HEK293 (cell line): ENCODE measurements at regions not wholly inside any gene's neighbourhood (a gene's known extent, or its start where the extent isn't known, plus 50 kb on each side); places are given as distances from the start of the nearest gene placed in this dataset.

Source experiments
- CTCF ChIA-PET: fragments of 350-600 bp; formaldehyde crosslinking; extraction: SDS; loops from one replicate; lab custom pipeline; 2021; ENCODE audit warnings: antibody characterized with exemption; lab: Yijun Ruan, JAX
- POLR2A ChIA-PET: fragments of 300-600 bp; formaldehyde crosslinking; extraction: SDS; loops from one replicate; lab custom pipeline; 2020; ENCODE audit warnings: antibody characterized with exemption, inconsistent platforms; lab: Yijun Ruan, JAX
- H3K27ac ChIP-seq: fragments of 200-500 bp; sonication (Bioruptor generic); 2 replicates; pipeline ENCODE4 v1.5.1; 2014; ENCODE audit warnings: low read depth, low read length, control low read depth, inconsistent platforms; ENCODE audit errors: extremely low read depth
- H3K36me3 ChIP-seq, 2 experiments: fragments of 200-500 bp in 1 of 2; sonication (Bioruptor generic) in 1 of 2; 1 replicate in 1 of 2; 2 replicates in 1 of 2; pipeline ENCODE4 v1.5.1; 2014 to 2017; ENCODE audit warnings: inconsistent platforms in 2 of 2, low read length in 2 of 2; ENCODE audit not compliant: control insufficient read depth in 2 of 2, insufficient read depth in 1 of 2
- H3K4me1 ChIP-seq: fragments of 200-500 bp; sonication (Bioruptor generic); 2 replicates; pipeline ENCODE4 v1.5.1; 2014; ENCODE audit warnings: mild to moderate bottlenecking, low read length, inconsistent platforms; ENCODE audit not compliant: control insufficient read depth, insufficient read depth
- H3K4me3 ChIP-seq: 2 replicates; pipeline ENCODE4 v1.5.1; 2011; ENCODE audit warnings: low read depth, mild to moderate bottlenecking, control low read depth, low read length, moderate library complexity
- H3K9me3 ChIP-seq: fragments of 200-500 bp; sonication (Bioruptor generic); 2 replicates; pipeline ENCODE4 v1.5.1; 2014; ENCODE audit warnings: low read depth, low read length, inconsistent platforms; ENCODE audit not compliant: control insufficient read depth, insufficient read depth
- KLF1 ChIP-seq: fragments of 450-650 bp; formaldehyde crosslinking; IDR thresholded peaks from 2 replicates; pipeline ENCODE4 v1.5.1; 2016; ENCODE audit warnings: missing biosample characterization, missing genetic modification characterization
- KLF8 ChIP-seq: fragments of 450-650 bp; formaldehyde crosslinking; IDR thresholded peaks from 2 replicates; pipeline ENCODE4 v1.5.1; 2016; ENCODE audit warnings: missing biosample characterization, missing genetic modification characterization
- MEIS1 ChIP-seq: sonication (generic); formaldehyde crosslinking; IDR thresholded peaks from 2 replicates; pipeline ENCODE4 v1.8.1; 2022; ENCODE audit warnings: missing genetic modification reagents, mild to moderate bottlenecking, borderline replicate concordance
- OVOL3 ChIP-seq: fragments of 450-650 bp; formaldehyde crosslinking; IDR thresholded peaks from 2 replicates; pipeline ENCODE4 v1.5.1; 2016; ENCODE audit warnings: missing biosample characterization, missing genetic modification characterization
- SALL2 ChIP-seq: fragments of 450-650 bp; formaldehyde crosslinking; IDR thresholded peaks from 2 replicates; pipeline ENCODE4 v1.5.0; 2017; ENCODE audit warnings: missing biosample characterization, mild to moderate bottlenecking, missing genetic modification characterization, borderline replicate concordance
- ZBTB10 ChIP-seq: fragments of 450-650 bp; formaldehyde crosslinking; IDR thresholded peaks from 2 replicates; pipeline ENCODE4 v1.5.1; 2016; ENCODE audit warnings: missing biosample characterization, missing genetic modification characterization
- ZBTB8A ChIP-seq: fragments of 450-650 bp; formaldehyde crosslinking; IDR thresholded peaks from 2 replicates; pipeline ENCODE4 v1.5.1; 2016; ENCODE audit warnings: missing biosample characterization, missing genetic modification characterization
- ZIC2 ChIP-seq: fragments of 450-650 bp; formaldehyde crosslinking; IDR thresholded peaks from 2 replicates; pipeline ENCODE4 v1.5.1; 2016; ENCODE audit warnings: missing biosample characterization, missing genetic modification characterization
- ZNF132 ChIP-seq: fragments of 450-650 bp; formaldehyde crosslinking; IDR thresholded peaks from 2 replicates; pipeline ENCODE4 v1.5.1; 2017; ENCODE audit warnings: missing biosample characterization, missing genetic modification characterization, borderline replicate concordance
- ZNF133 ChIP-seq: fragments of 450-650 bp; formaldehyde crosslinking; IDR thresholded peaks from 2 replicates; pipeline ENCODE4 v1.5.1; 2016; ENCODE audit warnings: missing biosample characterization, missing genetic modification characterization
- ZNF155 ChIP-seq: fragments of 450-650 bp; formaldehyde crosslinking; IDR thresholded peaks from 2 replicates; pipeline ENCODE4 v1.5.1; 2016; ENCODE audit warnings: missing biosample characterization, missing genetic modification characterization
- ZNF169 ChIP-seq: fragments of 450-650 bp; formaldehyde crosslinking; IDR thresholded peaks from 2 replicates; pipeline ENCODE4 v1.5.1; 2016; ENCODE audit warnings: missing biosample characterization, missing genetic modification characterization
- ZNF19 ChIP-seq: fragments of 450-650 bp; formaldehyde crosslinking; IDR thresholded peaks from 2 replicates; pipeline ENCODE4; 2016; ENCODE audit warnings: missing biosample characterization, missing genetic modification characterization, low read depth
- ZNF26 ChIP-seq: fragments of 450-650 bp; formaldehyde crosslinking; IDR thresholded peaks from 2 replicates; pipeline ENCODE4 v1.5.1; 2016; ENCODE audit warnings: missing biosample characterization, missing genetic modification characterization
- ZNF354C ChIP-seq: fragments of 450-650 bp; formaldehyde crosslinking; IDR thresholded peaks from 2 replicates; pipeline ENCODE4 v1.5.1; 2016; ENCODE audit warnings: missing biosample characterization, missing genetic modification characterization, low read depth, borderline replicate concordance
- ZNF37A ChIP-seq: fragments of 450-650 bp; IDR thresholded peaks from 2 replicates; pipeline ENCODE4 v1.5.1; 2018; ENCODE audit warnings: missing biosample characterization, missing genetic modification characterization
- ZNF488 ChIP-seq: fragments of 450-650 bp; formaldehyde crosslinking; IDR thresholded peaks from 2 replicates; pipeline ENCODE4 v1.5.1; 2016; ENCODE audit warnings: missing biosample characterization, missing genetic modification characterization
- ZNF501 ChIP-seq: fragments of 450-650 bp; formaldehyde crosslinking; IDR thresholded peaks from 2 replicates; pipeline ENCODE4 v1.5.1; 2016; ENCODE audit warnings: missing biosample characterization, missing genetic modification characterization
- ZNF514 ChIP-seq: fragments of 450-650 bp; formaldehyde crosslinking; IDR thresholded peaks from 2 replicates; pipeline ENCODE4 v1.5.1; 2016; ENCODE audit warnings: missing biosample characterization, missing genetic modification characterization
- ZNF529 ChIP-seq: fragments of 450-650 bp; formaldehyde crosslinking; IDR thresholded peaks from 2 replicates; pipeline ENCODE4 v1.5.1; 2017; ENCODE audit warnings: missing genetic modification characterization, missing biosample characterization; ENCODE audit not compliant: insufficient replicate concordance
- ZNF530 ChIP-seq: fragments of 450-650 bp; formaldehyde crosslinking; IDR thresholded peaks from 2 replicates; pipeline ENCODE4 v1.5.1; 2016; ENCODE audit warnings: low read depth, missing biosample characterization, missing genetic modification characterization
- ZNF548 ChIP-seq: fragments of 450-650 bp; formaldehyde crosslinking; IDR thresholded peaks from 2 replicates; pipeline ENCODE4 v1.5.1; 2016; ENCODE audit warnings: missing biosample characterization, missing genetic modification characterization
- ZNF585B ChIP-seq: fragments of 450-650 bp; formaldehyde crosslinking; IDR thresholded peaks from 2 replicates; pipeline ENCODE4 v1.5.1; 2016; ENCODE audit warnings: missing biosample characterization, missing genetic modification characterization
- ZNF645 ChIP-seq: fragments of 450-650 bp; formaldehyde crosslinking; IDR thresholded peaks from 2 replicates; pipeline ENCODE4; 2016; ENCODE audit warnings: missing biosample characterization, missing genetic modification characterization
- ZNF76 ChIP-seq: fragments of 450-650 bp; formaldehyde crosslinking; IDR thresholded peaks from 2 replicates; pipeline ENCODE4; 2016; ENCODE audit warnings: low read depth, missing biosample characterization, missing genetic modification characterization, borderline replicate concordance
- ZNF785 ChIP-seq: fragments of 450-650 bp; formaldehyde crosslinking; IDR thresholded peaks from 2 replicates; pipeline ENCODE4 v1.5.1; 2016; ENCODE audit warnings: missing biosample characterization, missing genetic modification characterization
- ZSCAN23 ChIP-seq: fragments of 450-650 bp; formaldehyde crosslinking; IDR thresholded peaks from 2 replicates; pipeline ENCODE4 v1.5.1; 2016; ENCODE audit warnings: missing biosample characterization, missing genetic modification characterization

- no peak overlapping the region for H3K27ac ChIP-seq
- H3K4me3 ChIP-seq: no peak overlapping the region
- no peaks in the 10 kb centered on the region for H3K4me1 ChIP-seq
- POLR2A ChIA-PET: no interaction called here
- H3K36me3 ChIP-seq: no peaks in the 10 kb centered on the region
- TF ChIP-seq ZNF133 (tag by site-specific recombination): no peak
- TF ChIP-seq ZNF585B (tag by site-specific recombination): no peak
- TF ChIP-seq ZNF155 (tag by site-specific recombination): no peak
- no peak for TF ChIP-seq OVOL3
- no peak for TF ChIP-seq ZNF26 (tag by site-specific recombination)
- TF ChIP-seq ZNF354C: no peak
- TF ChIP-seq ZNF645 (tag by site-specific recombination): no peak
- no peak for TF ChIP-seq ZNF548
- TF ChIP-seq ZNF501 (tag by site-specific recombination): no peak
- no peak for TF ChIP-seq ZNF530 (tag by site-specific recombination)
- TF ChIP-seq ZNF785 (tag by site-specific recombination): no peak
- no peak for TF ChIP-seq ZNF37A (tag by site-specific recombination)
- TF ChIP-seq, all 188 proteins: peak for 0
- CTCF ChIA-PET: no interaction called here
- H3K9me3 ChIP-seq: no peaks in the 10 kb centered on the region
Observed at GRCh38 chr10:52900593-52900992, 128.0 kb upstream of the MBL2 start.

- H3K36me3 ChIP-seq: no peaks in the 10 kb centered on the region
- H3K27ac ChIP-seq: no peak overlapping the region
- TF ChIP-seq KLF8: no peak
- no peak for TF ChIP-seq ZNF76
- no peak for TF ChIP-seq MEIS1
- no peak for TF ChIP-seq ZBTB10 (tag by site-specific recombination)
- TF ChIP-seq SALL2 (tag by site-specific recombination): no peak
- no peak for TF ChIP-seq ZNF488
- no peak for TF ChIP-seq ZBTB8A
- TF ChIP-seq ZSCAN23: no peak
- no peak for TF ChIP-seq KLF1 (tag by site-specific recombination)
- TF ChIP-seq ZIC2 (tag by site-specific recombination): no peak
- TF ChIP-seq ZNF19 (tag by site-specific recombination): no peak
- TF ChIP-seq ZNF529 (tag by site-specific recombination): no peak
- no peak for TF ChIP-seq ZNF514 (tag by site-specific recombination)
- no peak for TF ChIP-seq ZNF132 (tag by site-specific recombination)
- no peak for TF ChIP-seq ZNF169 (tag by site-specific recombination)
- H3K4me3 ChIP-seq: no peak overlapping the region
- H3K4me1 ChIP-seq: no peaks in the 10 kb centered on the region
- CTCF ChIA-PET: interaction anchor here (1.2 kb wide), 1 partner anchor 13 kb away, joined by 4 read pairs; no protein-coding TSS in a partner anchor
- no peaks in the 10 kb centered on the region for H3K9me3 ChIP-seq
- POLR2A ChIA-PET: no interaction called here
Observed at GRCh38 chr10:52897162-52897561, 124.6 kb upstream of the MBL2 start.
